Suprapubic skin (tissue), 4 donors: ENCODE measurements at regions not wholly inside any gene's neighbourhood (a gene's known extent, or its start where the extent isn't known, plus 50 kb on each side); places are given as distances from the start of the nearest gene placed in this dataset.

Source experiments
- CTCF ChIP-seq, 2 donors: fragments of 200-600 bp in 1 of 2; fragments of 450-650 bp in 1 of 2; sonication (generic) in 1 of 2; IDR thresholded peaks; one replicate each; pipeline ENCODE4 v1.5.1; 2016 to 2019; ENCODE audit warnings: antibody characterized with exemption in 2 of 2, mild to moderate bottlenecking in 1 of 2, moderate library complexity in 1 of 2
- EP300 ChIP-seq: sonication (generic); formaldehyde crosslinking; IDR thresholded peaks from one replicate; pipeline ENCODE4 v1.6.1; 2017; ENCODE audit warnings: antibody characterized with exemption
- POLR2AphosphoS5 ChIP-seq, 3 donors: sonication (generic); formaldehyde crosslinking; IDR thresholded peaks; one replicate each; pipeline ENCODE4 v1.6.1; 2017; ENCODE audit warnings: antibody characterized with exemption in 3 of 3

- TF ChIP-seq CTCF (IDR thresholded peaks at IDR 0.05), result no peak
- TF ChIP-seq EP300, result no peak
- no peak for TF ChIP-seq POLR2AphosphoS5 (IDR thresholded peaks at IDR 0.05)
Measured at GRCh38 chr18:59060551-59060950, 79.1 kb upstream of the SEC11C start.
